HG03469 (cell line): ENCODE measurements at regions not wholly inside any gene's neighbourhood (a gene's known extent, or its start where the extent isn't known, plus 50 kb on each side); places are given as distances from the start of the nearest gene placed in this dataset.
A peak's percentile ranks its signal among the peaks of the same experiment; 100 is the strongest.
"Not testable (repeated sequence)": the region's sequence is repeated elsewhere in the genome, so short reads cannot be mapped to it uniquely, and the experiment has no call there.

Experiments
- ATAC-seq: cut with Tn5 transposase; IDR thresholded peaks from one replicate; pipeline ENCODE4 v1.9.1; 2021; ENCODE audit warnings: mild to moderate bottlenecking, moderate library complexity, moderate number of reproducible peaks; ENCODE audit not compliant: unreplicated experiment

GRCh38 chr5:173667702-173668101 is 51.3 kb upstream of the BOD1 start:
- no peak for ATAC-seq

DNA sequence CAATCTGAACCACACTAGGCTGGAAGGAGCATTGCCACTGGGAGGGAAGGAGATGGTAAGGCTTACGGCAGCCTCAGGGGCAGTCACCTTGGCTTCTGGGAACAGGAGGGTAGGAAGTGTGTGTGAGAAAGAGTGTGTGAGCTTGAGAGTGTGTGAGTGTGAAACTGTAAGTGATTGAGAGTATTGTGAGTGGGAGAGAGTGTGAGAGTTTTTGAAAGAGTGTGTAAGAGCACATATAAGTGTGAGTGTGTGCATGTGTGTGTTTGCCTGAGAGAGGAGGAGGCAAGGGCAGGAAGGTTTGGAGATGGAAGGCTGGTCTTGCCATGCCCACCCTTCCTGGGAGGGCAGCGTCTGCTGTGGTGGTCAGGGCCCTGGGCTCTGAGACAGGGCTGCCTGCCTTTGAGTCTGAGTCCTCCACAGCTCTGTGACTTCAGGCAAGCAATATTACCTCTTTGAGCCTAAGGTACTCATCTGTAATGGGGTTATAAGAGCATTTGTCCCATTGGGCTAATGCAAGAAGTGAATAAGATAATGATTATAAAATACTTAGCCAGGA is 51.9 kb upstream of the BOD1 start:
- no peak for ATAC-seq

DNA sequence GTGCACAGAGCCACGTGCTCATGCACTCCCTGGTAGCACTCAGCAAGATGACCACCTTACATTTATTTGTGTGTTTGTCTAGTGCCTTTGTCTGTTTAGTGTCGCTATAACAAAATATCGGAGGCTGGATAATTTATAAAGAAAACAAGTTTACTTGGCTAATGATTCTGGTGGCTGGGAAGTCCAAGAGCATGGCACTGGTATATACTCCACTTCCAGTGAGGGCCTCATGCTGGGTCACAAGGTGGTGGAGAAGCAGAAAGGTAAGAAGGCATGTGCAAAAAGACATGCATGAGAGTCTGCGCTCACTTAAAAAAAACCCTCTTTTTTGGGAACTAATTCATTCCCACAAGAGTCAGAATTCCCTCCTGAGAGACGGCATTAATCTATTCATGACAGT is 52.5 kb upstream of the BOD1 start:
- ATAC-seq, result no peak

DNA sequence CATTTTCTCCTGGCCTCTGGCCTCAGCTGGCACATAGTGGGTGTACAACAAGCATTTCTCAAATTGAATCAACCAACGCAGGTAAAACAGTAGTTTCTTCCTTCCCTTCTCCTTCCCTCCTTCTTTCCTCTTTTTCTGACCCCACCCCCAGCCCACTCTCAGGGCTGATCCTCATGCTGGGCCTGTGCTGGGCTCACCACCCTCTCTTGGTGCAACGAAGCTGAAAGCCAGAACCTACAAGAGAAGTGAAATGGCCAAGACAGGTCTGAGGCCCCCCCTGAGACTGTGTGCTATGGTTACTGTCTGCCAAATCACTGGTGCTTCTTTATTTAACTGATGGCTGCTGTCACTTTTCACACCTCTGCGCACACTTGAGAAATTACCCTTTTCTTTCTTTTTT is 53.0 kb upstream of the BOD1 start:
- no peak for ATAC-seq

GRCh38 chr5:173670130-173670651 is 53.7 kb upstream of the BOD1 start:
- ATAC-seq, result no peak

DNA sequence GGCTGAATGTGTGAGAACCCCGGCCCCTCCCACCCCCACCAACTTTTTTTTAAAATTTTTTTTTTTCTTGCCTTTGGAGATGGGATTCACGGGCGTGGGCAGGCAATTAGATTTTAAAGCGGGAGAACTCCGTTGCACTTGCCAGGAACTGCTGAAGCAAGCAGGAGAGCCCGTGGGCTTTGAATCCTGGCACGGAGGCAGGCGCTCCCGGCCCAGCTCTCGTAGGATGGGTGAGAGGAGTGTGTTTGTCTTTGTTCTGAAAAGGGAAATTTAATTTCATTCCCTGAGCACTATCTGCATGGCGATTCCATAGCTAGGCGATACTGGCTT is 54.3 kb upstream of the BOD1 start:
- ATAC-seq, result no peak

- no peak for ATAC-seq
These were observed 54.9 kb upstream of the BOD1 start for GRCh38 chr5:173671121-173671949.

- no peak for ATAC-seq
These were observed 55.7 kb upstream of the BOD1 start for GRCh38 chr5:173672166-173672565.

- no peak for ATAC-seq
These were observed 56.4 kb upstream of the BOD1 start for GRCh38 chr5:173672891-173673290.

GRCh38 chr5:173673295-173674101 is 57.0 kb upstream of the BOD1 start:
- no peak for ATAC-seq

- no peak for ATAC-seq
These were observed 59.0 kb upstream of the BOD1 start for GRCh38 chr5:173675287-173675996.

DNA sequence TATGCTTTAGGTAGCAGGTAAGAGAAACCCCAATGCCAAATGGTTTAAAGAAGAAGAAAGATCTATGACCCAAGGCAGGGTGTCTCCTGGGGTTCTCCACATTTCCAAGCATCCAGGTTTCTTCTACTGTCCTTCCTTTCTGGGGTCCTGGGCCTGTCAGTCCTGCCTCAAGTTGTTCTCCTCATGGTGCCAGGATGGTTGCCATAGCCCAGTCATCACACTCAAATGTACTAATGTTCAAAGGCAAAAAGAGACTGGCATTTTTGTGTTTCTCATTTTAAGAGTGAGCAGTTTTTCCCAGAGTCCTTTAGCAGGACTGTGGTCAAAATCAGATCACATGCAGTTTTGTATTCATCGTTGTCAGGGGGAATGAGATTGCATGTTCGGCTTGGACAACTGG is 59.9 kb upstream of the BOD1 start:
- ATAC-seq, result no peak

DNA sequence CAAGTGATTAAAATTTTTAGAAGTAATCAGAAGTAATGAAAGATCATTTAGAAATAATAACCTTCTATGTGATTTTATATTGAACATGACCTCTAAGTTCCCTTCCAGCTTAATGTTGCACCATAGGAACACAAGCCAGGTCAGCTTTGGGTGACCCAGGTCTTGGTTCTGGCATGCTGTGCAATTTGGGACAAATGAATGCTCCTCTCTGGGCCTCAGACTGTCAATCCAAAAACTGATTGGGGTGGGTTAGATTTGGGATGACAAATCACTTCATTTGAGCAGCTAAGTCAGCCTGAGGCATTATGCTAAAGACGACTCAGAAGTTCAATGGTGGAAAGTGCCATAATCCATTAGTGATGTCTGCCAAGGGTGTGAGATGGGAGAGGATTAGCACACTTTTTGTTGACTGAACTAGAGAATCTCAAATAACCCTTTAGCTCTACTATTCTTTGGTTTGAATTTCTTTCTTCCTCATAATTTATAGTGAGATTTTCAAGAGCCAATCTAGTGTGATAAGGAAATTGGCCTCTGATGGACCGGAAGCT is 60.7 kb upstream of the BOD1 start:
- no peak for ATAC-seq

DNA sequence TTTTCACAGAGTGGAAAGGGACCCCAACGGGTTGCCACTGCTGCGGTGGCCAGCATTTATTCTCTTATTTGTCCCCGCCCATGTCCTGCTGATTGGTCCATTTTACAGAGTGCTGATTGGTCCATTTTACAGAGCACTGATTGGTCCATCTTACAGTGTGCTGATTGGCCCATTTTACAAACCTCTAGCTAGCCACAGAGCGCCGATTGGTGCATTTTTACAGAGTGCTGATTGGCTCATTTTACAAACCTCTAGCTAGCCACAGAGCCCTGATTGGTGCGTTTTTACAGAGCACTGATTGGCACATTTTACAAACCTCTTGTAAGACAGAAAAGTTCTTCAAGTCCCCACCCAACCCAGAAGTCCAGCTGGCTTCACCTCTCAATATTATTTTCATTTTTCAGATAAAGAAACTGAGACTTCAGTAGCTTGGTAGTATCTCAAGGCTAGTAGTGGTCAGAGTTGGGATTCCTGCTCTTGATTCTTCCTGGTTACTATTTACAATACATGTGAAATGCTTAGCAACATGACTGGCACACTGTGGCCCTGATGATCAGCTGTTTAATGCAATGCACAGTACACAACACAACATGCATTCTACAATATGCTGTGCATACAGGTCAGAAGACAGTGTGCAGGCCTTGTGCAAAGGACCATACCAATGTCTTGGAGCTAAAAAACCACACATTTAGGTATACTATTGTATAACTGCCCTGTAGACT is 63.6 kb upstream of the BOD1 start:
- ATAC-seq, result peak; percentile 28

GRCh38 chr5:173680660-173681242 is 64.3 kb upstream of the BOD1 start:
- ATAC-seq, result peak; percentile 45

DNA sequence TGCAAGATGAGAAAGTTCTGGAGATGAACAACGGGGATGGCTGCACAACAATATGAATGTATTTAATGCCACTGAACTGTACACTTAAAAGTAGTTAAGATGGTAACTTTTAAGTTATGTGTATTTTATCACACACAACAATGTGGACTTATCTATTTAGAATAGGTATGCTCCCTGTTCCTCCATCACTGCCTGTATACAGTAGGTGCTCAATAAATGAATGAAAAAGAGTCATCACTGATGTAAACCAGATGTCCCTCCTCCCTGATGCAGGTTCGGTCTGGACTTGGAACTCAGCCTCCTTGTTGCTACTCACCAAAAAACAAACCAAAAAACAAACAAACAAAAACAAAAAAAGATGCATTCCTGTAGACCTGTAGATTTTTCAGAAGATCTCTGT is 65.9 kb upstream of the BOD1 start:
- no peak for ATAC-seq

- ATAC-seq, result not testable (repeated sequence)
These were observed 68.1 kb upstream of the BOD1 start for GRCh38 chr5:173684535-173684934.

DNA sequence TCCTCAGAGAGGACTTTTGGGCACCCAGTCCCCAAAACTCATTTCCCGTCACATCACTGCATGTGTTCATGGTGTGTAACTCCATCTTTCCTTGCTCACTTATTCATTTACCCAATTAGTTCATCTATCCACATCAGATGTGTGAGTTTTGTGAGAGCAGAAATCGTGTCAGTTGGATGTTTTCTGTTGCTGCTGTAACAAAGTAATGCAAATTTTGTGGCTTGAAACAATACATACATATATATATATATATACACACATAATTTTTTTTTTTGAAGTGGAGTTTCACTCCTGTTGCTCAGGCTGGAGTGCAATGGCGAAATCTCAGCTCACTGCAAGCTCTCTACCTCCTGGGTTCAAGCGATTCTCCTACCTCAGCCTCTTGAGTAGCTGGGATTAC is 70.5 kb upstream of the BOD1 start:
- ATAC-seq, result no peak

DNA sequence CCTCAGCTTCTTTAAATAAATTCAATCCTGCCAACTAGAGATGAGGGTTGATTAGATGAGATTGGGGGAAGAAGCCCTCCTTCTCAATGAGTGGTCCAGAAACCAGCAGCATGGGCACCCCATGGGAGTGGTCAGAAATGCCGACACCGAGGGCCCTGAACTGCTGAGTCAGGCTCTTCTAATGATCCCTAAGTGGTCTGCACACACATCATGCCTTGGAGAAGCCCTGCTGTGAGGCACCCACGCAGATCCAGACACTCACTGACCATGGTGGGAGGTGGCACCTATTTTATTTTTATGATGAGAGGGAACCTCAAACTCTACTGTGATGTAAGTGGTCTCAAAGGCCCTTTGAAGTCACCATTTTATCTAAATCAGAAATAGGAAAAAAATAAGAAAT is 72.3 kb upstream of the BOD1 start:
- ATAC-seq, result no peak
